Stimulated activated naive CD8-positive, alpha-beta T cell treated with anti-CD3 and anti-CD28 coated beads, Interleukin-15, amount 100 ng/mL, for 72 hours (primary cell): ENCODE measurements at regions not wholly inside any gene's neighbourhood (a gene's known extent, or its start where the extent isn't known, plus 50 kb on each side); places are given as distances from the start of the nearest gene placed in this dataset.
"Not testable (repeated sequence)": the region's sequence is repeated elsewhere in the genome, so short reads cannot be mapped to it uniquely, and the experiment has no call there.

ENCODE experiments used
- ATAC-seq: fragments of 150-1000 bp; cut with Tn5 transposase; 2 replicates; pipeline ENCODE4 v1.10.0; 2021; ENCODE audit warnings: mild to moderate bottlenecking, moderate library complexity
- DNase-seq, 2 donors: peaks; one replicate each; pipeline ENCODE4 v3.0.0; 2021 to 2022
- H3K27ac Mint-ChIP-seq, 2 donors: one replicate each; pipeline ENCODE4 v1.8.0; 2022; ENCODE audit warnings: mild to moderate bottlenecking in 2 of 2, mixed read lengths in 2 of 2, moderate library complexity in 2 of 2
- H3K27me3 Mint-ChIP-seq: one replicate; pipeline ENCODE4 v1.8.0; 2022; ENCODE audit warnings: mixed read lengths
- H3K4me1 Mint-ChIP-seq: one replicate; pipeline ENCODE4 v1.8.0; 2022; ENCODE audit warnings: mild to moderate bottlenecking, mixed read lengths
- H3K4me3 Mint-ChIP-seq, 2 donors: one replicate each; pipeline ENCODE4 v1.8.0; 2022; ENCODE audit warnings: mild to moderate bottlenecking in 2 of 2, mixed read lengths in 2 of 2, moderate library complexity in 1 of 2
- H3K9me3 Mint-ChIP-seq, 2 donors: one replicate each; pipeline ENCODE4 v1.8.0; 2022; ENCODE audit warnings: mixed read lengths in 2 of 2

DNA sequence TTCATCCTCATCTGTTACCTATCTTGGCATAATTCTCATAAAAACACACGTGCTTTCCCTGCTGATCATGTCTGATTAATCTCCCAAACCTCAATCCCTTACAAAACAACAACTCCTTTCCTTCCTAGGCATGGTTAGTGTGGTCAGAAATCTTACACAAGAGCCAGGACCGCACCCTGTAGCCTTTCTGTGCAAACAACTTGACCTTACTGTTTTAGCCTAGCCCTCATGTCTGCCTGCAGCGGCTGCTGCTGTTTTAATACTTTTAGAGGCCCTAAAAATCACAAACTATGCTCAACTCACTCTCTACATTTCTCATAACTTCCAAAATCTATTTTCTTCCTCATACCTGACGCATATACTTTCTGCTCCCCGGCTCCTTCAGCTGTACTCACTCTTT, 103.6 kb upstream of the UST start:
- not testable (repeated sequence) for H3K27me3 Mint-ChIP-seq, H3K27ac Mint-ChIP-seq, H3K4me1 Mint-ChIP-seq, H3K4me3 Mint-ChIP-seq, ATAC-seq, H3K9me3 Mint-ChIP-seq, DNase-seq

GRCh38 chr6:148645049-148645448, 101.8 kb upstream of the UST start:
- not testable (repeated sequence) for H3K27me3 Mint-ChIP-seq, H3K27ac Mint-ChIP-seq, DNase-seq, ATAC-seq, H3K9me3 Mint-ChIP-seq, H3K4me1 Mint-ChIP-seq, H3K4me3 Mint-ChIP-seq

DNA sequence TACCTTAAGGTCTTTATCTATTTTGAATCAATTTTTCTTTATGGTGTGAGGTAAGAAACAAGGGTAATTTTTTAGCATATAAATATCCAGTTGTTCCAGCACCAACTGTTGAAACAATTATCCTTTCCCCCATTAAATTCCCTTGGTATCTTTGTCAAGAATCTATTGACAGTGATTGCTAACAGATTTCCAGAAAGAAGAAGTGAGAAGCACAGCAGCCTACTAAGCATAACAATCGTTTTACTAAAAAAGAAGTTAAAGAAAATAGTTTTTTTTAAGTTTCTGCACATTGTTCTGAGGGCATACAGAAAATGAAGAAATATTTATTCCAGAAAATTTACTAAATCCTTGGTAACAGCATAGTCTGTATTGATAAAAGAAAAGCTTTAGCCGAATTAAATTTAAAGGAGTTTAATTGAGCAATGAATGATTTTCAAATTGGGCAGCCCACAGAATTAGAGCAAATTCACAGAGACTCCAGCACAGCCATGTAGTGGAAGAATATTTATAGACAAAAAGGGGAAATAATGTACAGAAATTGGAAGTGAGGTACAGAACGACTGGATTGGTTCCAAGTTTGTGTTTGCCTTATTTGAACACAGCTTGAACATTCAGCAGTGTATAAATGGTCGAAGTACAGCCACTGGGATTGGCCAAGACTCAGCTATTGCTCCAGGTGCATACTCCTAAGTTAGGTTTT, 97.9 kb upstream of the UST start:
- DNase-seq (no peak), ATAC-seq (no peak)
- H3K27me3 Mint-ChIP-seq: peaks cover 6% of the 10 kb centered on the region
- H3K4me3 Mint-ChIP-seq: no peak overlapping the region
- no peak overlapping the region for H3K27ac Mint-ChIP-seq
- no peaks in the 10 kb centered on the region for H3K4me1 Mint-ChIP-seq
- peaks cover 6 to 9% of the 10 kb centered on the region in 2 donors for H3K9me3 Mint-ChIP-seq

DNA sequence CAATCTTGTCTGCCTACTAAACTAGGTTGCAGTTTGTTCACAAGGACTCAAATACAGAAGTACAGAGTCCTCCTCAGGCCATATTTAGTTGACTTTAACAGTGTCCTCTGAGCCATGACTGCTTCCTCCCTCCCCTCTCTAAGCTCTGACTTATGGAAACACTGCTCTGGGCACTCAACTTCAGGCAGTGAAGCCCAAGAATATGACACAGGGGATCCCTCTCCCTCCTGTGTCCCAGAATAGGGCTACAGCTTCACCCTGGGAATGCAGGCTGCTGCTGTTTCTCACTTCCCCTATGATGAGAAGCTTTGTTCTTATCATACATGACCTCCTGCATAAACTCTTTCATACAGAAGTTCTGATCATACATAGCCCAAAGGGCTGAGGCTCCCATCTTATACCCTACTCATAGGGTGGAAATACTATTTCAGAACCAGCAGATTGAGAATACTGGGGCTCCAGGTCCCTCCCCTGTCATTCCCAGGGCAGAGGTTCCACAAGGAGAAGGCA, 97.3 kb upstream of the UST start:
- DNase-seq: no peak
- no peak for ATAC-seq
- Mint-ChIP-seq H3K4me1 (no peaks in the 10 kb centered on the region), H3K27me3 (peaks cover 6% of the 10 kb centered on the region), H3K27ac (no peak overlapping the region), H3K9me3 (peaks cover 6 to 9% of the 10 kb centered on the region in 2 donors), H3K4me3 (no peak overlapping the region)

DNA sequence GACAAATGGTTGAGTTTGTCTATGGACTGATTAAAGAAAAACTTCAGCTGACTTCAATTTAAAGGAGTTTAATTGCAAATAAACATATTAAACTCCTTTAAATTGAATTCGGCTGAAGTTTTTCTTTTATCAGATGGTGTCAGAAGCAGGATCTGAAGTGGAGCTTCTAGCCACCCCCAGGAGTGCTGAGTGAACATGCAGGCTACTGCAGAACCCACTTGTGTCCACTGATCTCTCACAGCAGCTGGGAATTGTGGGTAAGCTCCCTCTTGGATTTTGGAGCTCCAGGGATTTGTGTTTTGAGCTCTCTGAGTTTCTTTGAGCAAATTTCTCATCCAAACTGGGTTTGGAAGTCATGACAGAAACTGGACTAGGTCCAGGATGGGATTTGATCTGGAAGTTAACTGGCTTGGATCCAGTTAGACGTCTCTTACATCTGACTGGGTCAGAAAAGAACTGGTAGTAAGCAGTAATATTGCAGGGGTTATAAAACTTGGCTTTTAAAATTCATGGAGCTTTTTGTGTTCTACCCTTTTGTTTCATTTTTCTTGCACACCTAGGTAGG, 95.8 kb upstream of the UST start:
- peaks cover 6 to 9% of the 10 kb centered on the region in 2 donors for H3K9me3 Mint-ChIP-seq
- H3K27ac Mint-ChIP-seq: no peak overlapping the region
- no peak for ATAC-seq
- peaks cover 6% of the 10 kb centered on the region for H3K27me3 Mint-ChIP-seq
- no peak overlapping the region for H3K4me3 Mint-ChIP-seq
- DNase-seq: no peak
- H3K4me1 Mint-ChIP-seq: no peaks in the 10 kb centered on the region

DNA sequence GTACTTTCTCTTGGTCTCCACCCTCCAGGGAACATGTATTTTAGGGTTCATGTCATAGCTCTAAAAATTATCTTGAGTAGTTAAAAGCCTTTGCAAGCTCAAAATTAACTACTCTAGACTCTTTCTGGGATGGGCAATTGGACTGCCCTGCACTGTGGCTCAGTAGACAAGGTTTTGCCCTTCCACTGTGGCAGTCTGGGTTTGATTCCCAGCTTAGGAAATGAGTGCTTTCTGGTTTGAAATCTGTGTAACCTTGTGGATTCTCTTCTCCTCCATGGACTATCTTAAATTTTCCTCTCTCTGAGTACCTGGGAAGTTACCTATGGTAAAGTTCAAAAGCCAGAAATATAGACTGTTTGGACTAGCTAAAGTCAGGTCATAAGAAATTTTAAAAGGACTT, 94.6 kb upstream of the UST start:
- Mint-ChIP-seq H3K27ac (no peak overlapping the region), H3K4me3 (no peak overlapping the region), H3K9me3 (peaks cover 6 to 9% of the 10 kb centered on the region in 2 donors), H3K27me3 (peaks cover 6% of the 10 kb centered on the region), H3K4me1 (no peaks in the 10 kb centered on the region)
- no peak for ATAC-seq
- DNase-seq: no peak

GRCh38 chr6:148653138-148653776, 93.6 kb upstream of the UST start:
- DNase-seq: no peak
- H3K27me3 Mint-ChIP-seq: peaks cover 6% of the 10 kb centered on the region
- H3K9me3 Mint-ChIP-seq: peaks cover 6 to 9% of the 10 kb centered on the region in 2 donors
- H3K4me3 Mint-ChIP-seq: no peak overlapping the region
- H3K4me1 Mint-ChIP-seq: no peaks in the 10 kb centered on the region
- ATAC-seq: no peak
- H3K27ac Mint-ChIP-seq: no peak overlapping the region

DNA sequence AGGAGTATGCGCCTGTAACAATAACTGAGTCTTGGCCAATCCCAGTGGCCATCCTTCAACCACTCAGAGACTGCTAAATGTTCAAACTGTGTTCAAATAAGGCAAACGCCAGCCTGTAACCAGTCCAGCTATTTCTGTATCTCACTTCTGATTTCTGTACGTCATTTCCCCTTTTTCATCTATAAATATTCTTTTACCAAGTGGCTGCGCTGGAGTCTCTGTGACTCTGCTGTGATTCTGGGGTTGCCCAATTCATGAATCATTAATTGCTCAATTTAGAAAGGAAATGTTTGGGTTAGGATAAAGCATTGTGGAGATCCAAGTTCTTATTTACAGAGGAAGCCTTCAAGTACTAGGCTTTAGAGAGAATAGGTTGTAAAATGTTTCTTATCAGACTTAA, 89.8 kb upstream of the UST start:
- Mint-ChIP-seq H3K27me3 (peaks cover 9% of the 10 kb centered on the region), H3K4me3 (no peak overlapping the region), H3K9me3 (peaks cover 10 to 18% of the 10 kb centered on the region in 2 donors), H3K27ac (no peak overlapping the region), H3K4me1 (no peaks in the 10 kb centered on the region)
- no peak for DNase-seq
- no peak for ATAC-seq

DNA sequence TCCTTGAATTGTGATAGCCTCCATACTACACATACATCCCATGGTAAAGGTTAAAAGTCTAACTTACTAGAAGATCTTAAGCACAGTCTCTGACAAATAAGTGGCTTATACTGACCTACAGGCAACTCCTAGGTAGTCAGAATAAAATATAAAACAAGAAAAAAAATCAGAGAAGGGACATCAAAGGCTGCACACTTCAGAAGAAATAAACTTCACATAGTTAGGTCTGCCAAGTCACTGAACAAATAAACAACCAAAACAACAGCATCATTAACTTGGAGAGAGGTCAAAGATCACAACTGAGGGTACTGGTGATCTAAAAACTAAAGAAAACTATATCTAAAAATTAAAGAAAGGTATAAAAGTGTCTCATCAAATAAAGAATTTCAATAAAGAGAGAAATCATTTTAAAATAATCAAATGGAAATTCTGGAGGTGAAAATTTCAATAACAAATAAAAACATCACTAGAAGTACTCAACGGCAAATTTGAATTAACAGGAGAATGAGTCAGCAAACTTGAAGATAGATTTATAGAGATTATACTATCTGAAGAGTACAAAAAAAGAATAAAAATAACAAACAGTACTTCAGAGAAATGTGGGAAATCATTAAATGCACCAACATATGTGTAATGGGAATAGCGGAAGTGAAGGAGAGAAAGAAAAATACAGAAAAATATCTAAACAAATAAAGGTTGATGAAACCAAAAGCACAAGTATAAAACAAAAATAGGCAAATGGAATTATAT, 88.0 kb upstream of the UST start:
- DNase-seq: no peak
- no peak overlapping the region for H3K27ac Mint-ChIP-seq
- ATAC-seq: no peak
- H3K9me3 Mint-ChIP-seq: peaks cover 4 to 9% of the 10 kb centered on the region in 2 donors
- no peaks in the 10 kb centered on the region for H3K4me1 Mint-ChIP-seq
- H3K27me3 Mint-ChIP-seq: peaks cover 9% of the 10 kb centered on the region
- no peak overlapping the region for H3K4me3 Mint-ChIP-seq

DNA sequence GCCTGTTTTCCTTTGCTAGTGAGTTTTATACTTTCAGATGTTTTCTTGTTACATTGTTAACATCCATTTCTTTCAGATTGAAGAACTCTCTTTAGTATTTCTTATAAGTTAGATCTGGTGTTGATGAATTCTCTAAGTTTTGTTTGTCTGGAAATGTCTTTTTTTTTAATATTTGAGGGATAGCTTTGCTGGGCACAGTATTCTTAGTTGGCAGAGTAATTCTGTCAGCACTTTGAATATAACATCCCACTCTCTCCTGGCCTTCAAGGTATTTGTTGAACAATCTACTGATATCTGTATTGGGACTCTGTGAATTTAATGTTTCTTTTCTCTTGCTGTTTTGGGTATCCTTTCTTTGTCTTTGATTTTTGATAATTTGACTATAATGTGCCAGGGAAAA, 79.4 kb upstream of the UST start:
- ATAC-seq: no peak
- H3K27ac Mint-ChIP-seq: no peak overlapping the region
- peaks cover 29 to 39% of the 10 kb centered on the region in 2 donors for H3K9me3 Mint-ChIP-seq
- no peaks in the 10 kb centered on the region for H3K4me1 Mint-ChIP-seq
- no peaks in the 10 kb centered on the region for H3K27me3 Mint-ChIP-seq
- H3K4me3 Mint-ChIP-seq: no peak overlapping the region
- DNase-seq: no peak

GRCh38 chr6:148671085-148671484, 75.7 kb upstream of the UST start:
- peaks cover 45 to 52% of the 10 kb centered on the region in 2 donors for H3K9me3 Mint-ChIP-seq
- H3K27me3 Mint-ChIP-seq: no peaks in the 10 kb centered on the region
- DNase-seq (no peak), ATAC-seq (no peak)
- H3K27ac Mint-ChIP-seq: no peak overlapping the region
- no peaks in the 10 kb centered on the region for H3K4me1 Mint-ChIP-seq
- no peak overlapping the region for H3K4me3 Mint-ChIP-seq

DNA sequence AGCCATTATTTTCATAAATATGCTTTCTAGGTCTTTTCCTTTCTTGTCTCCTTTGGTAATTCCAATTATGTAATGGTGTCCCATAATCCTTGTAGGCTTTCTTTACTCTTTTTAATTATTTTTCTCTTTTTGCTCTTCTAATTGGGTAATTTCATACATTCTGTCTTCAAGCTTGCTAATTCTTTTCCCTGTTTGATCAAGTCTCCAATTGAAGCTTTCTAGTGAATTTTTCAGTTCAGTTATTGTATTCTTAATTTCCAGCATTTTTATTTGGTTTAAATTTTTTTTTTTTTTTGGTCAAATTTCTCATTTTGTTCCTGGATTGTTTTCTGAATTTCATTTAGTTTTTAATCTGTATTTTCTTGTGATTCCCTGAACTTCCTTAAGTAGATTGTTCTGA, 74.9 kb upstream of the UST start:
- H3K27ac Mint-ChIP-seq: no peak overlapping the region
- DNase-seq (no peak), ATAC-seq (no peak)
- H3K4me1 Mint-ChIP-seq: no peaks in the 10 kb centered on the region
- H3K9me3 Mint-ChIP-seq: peaks cover 38 to 43% of the 10 kb centered on the region in 2 donors
- no peaks in the 10 kb centered on the region for H3K27me3 Mint-ChIP-seq
- no peak overlapping the region for H3K4me3 Mint-ChIP-seq

- H3K27me3 Mint-ChIP-seq: no peaks in the 10 kb centered on the region
- H3K4me3 Mint-ChIP-seq: no peak overlapping the region
- peaks cover 23 to 25% of the 10 kb centered on the region in 2 donors for H3K9me3 Mint-ChIP-seq
- ATAC-seq: no peak
- no peak overlapping the region for H3K27ac Mint-ChIP-seq
- H3K4me1 Mint-ChIP-seq: no peaks in the 10 kb centered on the region
- no peak for DNase-seq
These were observed 72.5 kb upstream of the UST start for GRCh38 chr6:148674306-148674705.

GRCh38 chr6:148677594-148678476, 69.0 kb upstream of the UST start:
- Mint-ChIP-seq H3K27ac (no peak overlapping the region), H3K27me3 (no peaks in the 10 kb centered on the region), H3K4me3 (no peak overlapping the region), H3K9me3 (peaks cover 9 to 12% of the 10 kb centered on the region in 2 donors), H3K4me1 (peaks cover under 1% of the 10 kb centered on the region)
- DNase-seq (no peak), ATAC-seq (no peak)

DNA sequence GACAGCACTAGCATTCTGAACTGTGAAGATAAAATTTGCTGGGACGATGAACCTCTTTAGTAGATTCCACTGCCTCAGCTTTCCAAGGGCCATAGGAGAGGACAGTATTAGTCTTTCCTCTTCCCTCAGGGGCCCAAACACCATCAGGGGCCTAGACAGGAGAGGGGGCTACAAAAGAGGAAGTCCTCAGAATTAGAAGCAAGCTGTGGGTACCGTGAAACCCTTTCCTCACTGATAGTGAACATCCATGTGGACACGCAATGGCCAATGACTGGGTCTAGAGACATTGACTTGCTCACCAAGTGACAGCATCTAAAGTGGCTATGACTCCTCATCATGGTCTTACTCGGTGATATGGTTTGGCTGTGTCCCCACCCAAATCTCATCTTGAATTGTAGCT, 68.1 kb upstream of the UST start:
- Mint-ChIP-seq H3K9me3 (peaks cover under 1 to 4% of the 10 kb centered on the region in 2 donors), H3K27ac (no peak overlapping the region), H3K4me3 (no peak overlapping the region)

More for the DNA sequence above, 68.1 kb upstream of the UST start:
- no peak for DNase-seq
- Mint-ChIP-seq H3K27me3 (no peaks in the 10 kb centered on the region), H3K4me1 (peaks cover 4% of the 10 kb centered on the region)
- no peak for ATAC-seq
